ENCODE measurements at regions not wholly inside any gene's neighbourhood (a gene's known extent, or its start where the extent isn't known, plus 50 kb on each side); places are given as distances from the start of the nearest gene placed in this dataset.

GRCh38 chr4:178349601-178350000 is 907.4 kb upstream of the AGA start:
- Histone ChIP-seq H3K9me3 (ENCODE audit: insufficient read depth, low read length) (no peaks in the 10 kb centered on the region), H3K9ac (ENCODE audit: insufficient read length, low read depth) (no peak overlapping the region), H3K4me3 (ENCODE audit: insufficient read length, low read depth) (no peak overlapping the region), H3K4me1 (ENCODE audit: insufficient read depth, insufficient read length) (no peaks in the 10 kb centered on the region), H3K27me3 (ENCODE audit: insufficient read depth, insufficient read length) (no peaks in the 10 kb centered on the region), H3K36me3 (ENCODE audit: insufficient read depth, insufficient read length, low read length) (no peaks in the 10 kb centered on the region)
- no peak for TF ChIP-seq ZNF274 (IDR thresholded peaks at IDR 0.05; ENCODE audit: low read depth, low read length)
- TF ChIP-seq YY1 (IDR thresholded peaks at IDR 0.05; ENCODE audit: insufficient read depth, insufficient read length) = no peak
- no peak for TF ChIP-seq SUZ12 (IDR thresholded peaks at IDR 0.05; ENCODE audit: extremely low read depth, insufficient read depth, insufficient read length)
- no peak for DNase-seq (ENCODE audit: low read depth, low spot score)

GRCh38 chr4:178351185-178351584 is 908.9 kb upstream of the AGA start:
- no peak for TF ChIP-seq ZNF274 (IDR thresholded peaks at IDR 0.05; ENCODE audit: low read depth, low read length)
- TF ChIP-seq YY1 (IDR thresholded peaks at IDR 0.05; ENCODE audit: insufficient read depth, insufficient read length) = no peak
- no peak for TF ChIP-seq SUZ12 (IDR thresholded peaks at IDR 0.05; ENCODE audit: extremely low read depth, insufficient read depth, insufficient read length)
- Histone ChIP-seq H3K9ac (ENCODE audit: insufficient read length, low read depth) (no peak overlapping the region), H3K4me1 (ENCODE audit: insufficient read depth, insufficient read length) (no peaks in the 10 kb centered on the region), H3K9me3 (ENCODE audit: insufficient read depth, low read length) (no peaks in the 10 kb centered on the region), H3K36me3 (ENCODE audit: insufficient read depth, insufficient read length, low read length) (no peaks in the 10 kb centered on the region), H3K27me3 (ENCODE audit: insufficient read depth, insufficient read length) (no peaks in the 10 kb centered on the region), H3K4me3 (ENCODE audit: insufficient read length, low read depth) (no peak overlapping the region)
- no peak for DNase-seq (ENCODE audit: low read depth, low spot score)

- H3K36me3 ChIP-seq (ENCODE audit: insufficient read depth, insufficient read length, low read length) = no peaks in the 10 kb centered on the region
- TF ChIP-seq SUZ12 (IDR thresholded peaks at IDR 0.05; ENCODE audit: extremely low read depth, insufficient read depth, insufficient read length) (no peak), ZNF274 (IDR thresholded peaks at IDR 0.05; ENCODE audit: low read depth, low read length) (no peak), YY1 (IDR thresholded peaks at IDR 0.05; ENCODE audit: insufficient read depth, insufficient read length) (no peak)
- H3K9ac ChIP-seq (ENCODE audit: insufficient read length, low read depth) = no peak overlapping the region
- H3K4me1 ChIP-seq (ENCODE audit: insufficient read depth, insufficient read length) = no peaks in the 10 kb centered on the region
- H3K4me3 ChIP-seq (ENCODE audit: insufficient read length, low read depth) = no peak overlapping the region
- DNase-seq (ENCODE audit: low read depth, low spot score) = no peak
- no peaks in the 10 kb centered on the region for H3K9me3 ChIP-seq (ENCODE audit: insufficient read depth, low read length)
- H3K27me3 ChIP-seq (ENCODE audit: insufficient read depth, insufficient read length) = no peaks in the 10 kb centered on the region
These were observed 914.5 kb upstream of the AGA start for GRCh38 chr4:178356725-178357124.

GRCh38 chr4:178385481-178385880 is 943.2 kb upstream of the AGA start:
- Histone ChIP-seq H3K36me3 (ENCODE audit: insufficient read depth, insufficient read length, low read length) (no peaks in the 10 kb centered on the region), H3K4me3 (ENCODE audit: insufficient read length, low read depth) (no peak overlapping the region), H3K27me3 (ENCODE audit: insufficient read depth, insufficient read length) (no peaks in the 10 kb centered on the region), H3K4me1 (ENCODE audit: insufficient read depth, insufficient read length) (no peaks in the 10 kb centered on the region), H3K9ac (ENCODE audit: insufficient read length, low read depth) (no peak overlapping the region), H3K9me3 (ENCODE audit: insufficient read depth, low read length) (no peaks in the 10 kb centered on the region)
- DNase-seq (ENCODE audit: low read depth, low spot score) = no peak
- TF ChIP-seq ZNF274 (IDR thresholded peaks at IDR 0.05; ENCODE audit: low read depth, low read length) (no peak), YY1 (IDR thresholded peaks at IDR 0.05; ENCODE audit: insufficient read depth, insufficient read length) (no peak), SUZ12 (IDR thresholded peaks at IDR 0.05; ENCODE audit: extremely low read depth, insufficient read depth, insufficient read length) (no peak)

GRCh38 chr4:178387756-178388155 is 945.5 kb upstream of the AGA start:
- no peaks in the 10 kb centered on the region for H3K36me3 ChIP-seq (ENCODE audit: insufficient read depth, insufficient read length, low read length)
- no peak overlapping the region for H3K4me3 ChIP-seq (ENCODE audit: insufficient read length, low read depth)
- no peak for DNase-seq (ENCODE audit: low read depth, low spot score)
- no peaks in the 10 kb centered on the region for H3K4me1 ChIP-seq (ENCODE audit: insufficient read depth, insufficient read length)
- H3K9me3 ChIP-seq (ENCODE audit: insufficient read depth, low read length) = no peaks in the 10 kb centered on the region
- no peak for TF ChIP-seq SUZ12 (IDR thresholded peaks at IDR 0.05; ENCODE audit: extremely low read depth, insufficient read depth, insufficient read length)
- no peak for TF ChIP-seq ZNF274 (IDR thresholded peaks at IDR 0.05; ENCODE audit: low read depth, low read length)
- no peak for TF ChIP-seq YY1 (IDR thresholded peaks at IDR 0.05; ENCODE audit: insufficient read depth, insufficient read length)
- no peak overlapping the region for H3K9ac ChIP-seq (ENCODE audit: insufficient read length, low read depth)
- no peaks in the 10 kb centered on the region for H3K27me3 ChIP-seq (ENCODE audit: insufficient read depth, insufficient read length)

GRCh38 chr4:178395798-178396197 is 953.6 kb upstream of the AGA start:
- H3K27me3 ChIP-seq (ENCODE audit: insufficient read depth, insufficient read length) = no peaks in the 10 kb centered on the region
- H3K4me1 ChIP-seq (ENCODE audit: insufficient read depth, insufficient read length) = no peaks in the 10 kb centered on the region
- no peak overlapping the region for H3K9ac ChIP-seq (ENCODE audit: insufficient read length, low read depth)
- H3K4me3 ChIP-seq (ENCODE audit: insufficient read length, low read depth) = no peak overlapping the region
- no peaks in the 10 kb centered on the region for H3K36me3 ChIP-seq (ENCODE audit: insufficient read depth, insufficient read length, low read length)
- peak; percentile 13 for DNase-seq (ENCODE audit: low read depth, low spot score)
- no peaks in the 10 kb centered on the region for H3K9me3 ChIP-seq (ENCODE audit: insufficient read depth, low read length)
- TF ChIP-seq ZNF274 (IDR thresholded peaks at IDR 0.05; ENCODE audit: low read depth, low read length) = no peak
- TF ChIP-seq YY1 (IDR thresholded peaks at IDR 0.05; ENCODE audit: insufficient read depth, insufficient read length) = no peak
- no peak for TF ChIP-seq SUZ12 (IDR thresholded peaks at IDR 0.05; ENCODE audit: extremely low read depth, insufficient read depth, insufficient read length)

GRCh38 chr4:178412455-178412854 is 970.2 kb upstream of the AGA start:
- Histone ChIP-seq H3K4me3 (ENCODE audit: insufficient read length, low read depth) (no peak overlapping the region), H3K4me1 (ENCODE audit: insufficient read depth, insufficient read length) (no peaks in the 10 kb centered on the region), H3K9ac (ENCODE audit: insufficient read length, low read depth) (no peak overlapping the region), H3K27me3 (ENCODE audit: insufficient read depth, insufficient read length) (no peaks in the 10 kb centered on the region), H3K36me3 (ENCODE audit: insufficient read depth, insufficient read length, low read length) (no peaks in the 10 kb centered on the region), H3K9me3 (ENCODE audit: insufficient read depth, low read length) (no peaks in the 10 kb centered on the region)
- no peak for DNase-seq (ENCODE audit: low read depth, low spot score)
- no peak for TF ChIP-seq SUZ12 (IDR thresholded peaks at IDR 0.05; ENCODE audit: extremely low read depth, insufficient read depth, insufficient read length)
- no peak for TF ChIP-seq ZNF274 (IDR thresholded peaks at IDR 0.05; ENCODE audit: low read depth, low read length)
- no peak for TF ChIP-seq YY1 (IDR thresholded peaks at IDR 0.05; ENCODE audit: insufficient read depth, insufficient read length)

GRCh38 chr4:178414042-178414441 is 971.8 kb upstream of the AGA start:
- Histone ChIP-seq H3K27me3 (ENCODE audit: insufficient read depth, insufficient read length) (no peaks in the 10 kb centered on the region), H3K4me3 (ENCODE audit: insufficient read length, low read depth) (no peak overlapping the region)
- no peak for DNase-seq (ENCODE audit: low read depth, low spot score)

More at GRCh38 chr4:178414042-178414441, 971.8 kb upstream of the AGA start:
- H3K9ac ChIP-seq (ENCODE audit: insufficient read length, low read depth) = no peak overlapping the region
- no peaks in the 10 kb centered on the region for H3K4me1 ChIP-seq (ENCODE audit: insufficient read depth, insufficient read length)
- H3K9me3 ChIP-seq (ENCODE audit: insufficient read depth, low read length) = no peaks in the 10 kb centered on the region
- no peaks in the 10 kb centered on the region for H3K36me3 ChIP-seq (ENCODE audit: insufficient read depth, insufficient read length, low read length)
- TF ChIP-seq ZNF274 (IDR thresholded peaks at IDR 0.05; ENCODE audit: low read depth, low read length) (no peak), YY1 (IDR thresholded peaks at IDR 0.05; ENCODE audit: insufficient read depth, insufficient read length) (no peak), SUZ12 (IDR thresholded peaks at IDR 0.05; ENCODE audit: extremely low read depth, insufficient read depth, insufficient read length) (no peak)

All from NT2/D1 (cell line).